Psoas muscle (tissue), 7 donors: ENCODE measurements at regions not wholly inside any gene's neighbourhood (a gene's known extent, or its start where the extent isn't known, plus 50 kb on each side); places are given as distances from the start of the nearest gene placed in this dataset.

Experiments used
- ATAC-seq, 4 donors: fragments of 200-7000 bp; cut with Tn5 transposase; one replicate each; pipeline ENCODE4 v1.9.1; 2020; ENCODE audit warnings: moderate library complexity in 3 of 4, mild to moderate bottlenecking in 2 of 4
- DNase-seq, 2 donors: peaks; one replicate each; pipeline ENCODE4 v3.0.0-alpha.2; 2020
- H3K27ac ChIP-seq: fragments of 200-600 bp; one replicate; pipeline ENCODE4 v1.8.0; 2022
- H3K27me3 ChIP-seq, 3 donors: fragments of 200-600 bp in 1 of 3; one replicate each; pipeline versions ENCODE4 v1.6.1 to v1.8.0; 2013 to 2022; ENCODE audit warnings: low read length in 2 of 3, mild to moderate bottlenecking in 2 of 3, moderate library complexity in 1 of 3; ENCODE audit not compliant: insufficient read depth in 3 of 3
- H3K36me3 ChIP-seq, 2 donors: fragments of 200-600 bp in 1 of 2; one replicate each; pipeline versions ENCODE4 v1.6.1 to v1.8.0; 2013 to 2022; ENCODE audit warnings: low read depth in 1 of 2, mild to moderate bottlenecking in 1 of 2, moderate library complexity in 1 of 2; ENCODE audit not compliant: insufficient read depth in 1 of 2
- H3K4me1 ChIP-seq: fragments of 200-600 bp; one replicate; pipeline ENCODE4 v1.8.0; 2022
- H3K4me3 ChIP-seq: fragments of 200-600 bp; one replicate; pipeline ENCODE4 v1.8.0; 2022; ENCODE audit warnings: mild to moderate bottlenecking
- H3K9me3 ChIP-seq: fragments of 200-600 bp; one replicate; pipeline ENCODE4 v1.8.0; 2022
- CTCF ChIP-seq: fragments of 200-600 bp; IDR thresholded peaks from one replicate; pipeline ENCODE4 v1.8.0; 2022; ENCODE audit warnings: antibody characterized with exemption
- WGBS, 3 donors: extraction: QIAGEN DNeasy Blood & Tissue Kit; methylation state at CpG; one replicate each; pipeline versions ENCODE4 v1.1.6 to v1.1.7; 2013; 5-methylcytosine and 5-hydroxymethylcytosine counted together
- intact Hi-C, 2 donors: fragments of 100-400 bp; cut with DNase I; formaldehyde crosslinking; loops; one replicate each; pipeline versions ENCODE4 v1.11.0 to v1.14.2; 2022
- donor health status: healthy with polysubstance abuse.
- donor health status: DM: no; HTN: no; CAD: no; lungs with moderate emphysema.
- donor health status: Bipolar disorder and iron deficiency.
- donor health status: healthy.
- donor health status: DM: yes; HTN: yes; CAD: no.
- donor health status: DM: no; HTN: no; CAD: no.
- donor health status: DM: yes; HTN: yes; CAD: no.

DNA sequence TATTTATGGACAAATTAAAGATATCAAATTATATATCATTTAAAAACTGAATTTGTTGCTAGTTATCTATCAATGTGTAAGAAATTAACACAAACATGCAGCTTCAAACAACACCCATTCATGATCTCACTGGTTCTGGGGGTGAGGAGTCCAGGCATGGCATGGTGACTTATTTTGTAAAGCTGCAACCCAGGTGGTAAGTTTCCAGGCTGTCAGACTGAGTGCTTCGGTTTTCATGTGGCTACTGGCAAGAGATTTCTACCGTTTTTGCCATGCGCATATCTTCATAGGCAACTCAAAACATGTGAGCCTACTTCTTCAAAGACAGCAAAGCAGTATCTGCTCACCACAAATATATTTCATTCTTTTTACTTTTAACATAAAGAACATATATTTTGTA, 364.3 kb upstream of the BCHE start:
- intact Hi-C loops: no loop called here
- WGBS, 3 donors: 48 to 59% (median 55%) methylated on average over 3 of the region's 3 CpGs

GRCh38 chr3:166199491-166199890, 362.3 kb upstream of the BCHE start:
- H3K4me1 ChIP-seq: no peaks in the 10 kb centered on the region
- no peak for DNase-seq
- H3K27me3 ChIP-seq: no peaks in the 10 kb centered on the region
- intact Hi-C loops: no loop called here
- no peak for TF ChIP-seq CTCF
- H3K27ac ChIP-seq: no peak overlapping the region
- no peaks in the 10 kb centered on the region for H3K36me3 ChIP-seq
- no peak for ATAC-seq
- H3K9me3 ChIP-seq: no peaks in the 10 kb centered on the region
- H3K4me3 ChIP-seq: no peak overlapping the region

More for the DNA sequence above, 364.3 kb upstream of the BCHE start:
- H3K36me3 ChIP-seq: no peaks in the 10 kb centered on the region
- H3K4me3 ChIP-seq: no peak overlapping the region
- DNase-seq: no peak
- TF ChIP-seq CTCF: no peak
- H3K27ac ChIP-seq: no peak overlapping the region
- H3K4me1 ChIP-seq: no peaks in the 10 kb centered on the region
- no peak for ATAC-seq
- H3K9me3 ChIP-seq: no peaks in the 10 kb centered on the region
- no peaks in the 10 kb centered on the region for H3K27me3 ChIP-seq

DNA sequence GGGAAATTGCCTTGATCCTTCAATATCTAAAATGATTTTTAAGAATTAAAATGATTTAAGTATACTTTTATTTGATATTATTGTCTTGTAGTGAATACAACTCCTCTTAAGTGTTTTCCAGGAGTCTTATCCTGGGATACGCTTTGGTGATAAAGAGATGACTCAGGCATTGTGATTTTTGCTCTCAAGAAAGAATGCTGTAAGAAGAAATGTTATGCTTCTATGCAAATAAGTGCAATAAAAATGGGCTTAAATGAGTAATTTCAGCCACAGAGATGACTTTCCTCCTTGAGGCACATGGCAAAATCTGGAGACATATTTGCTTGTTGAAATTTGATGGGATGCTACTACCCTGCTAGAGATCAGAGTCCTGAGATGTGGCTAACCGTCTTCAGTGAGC, 358.6 kb upstream of the BCHE start:
- DNase-seq (no peak), ATAC-seq (no peak)
- Histone ChIP-seq H3K9me3 (no peaks in the 10 kb centered on the region), H3K4me1 (no peaks in the 10 kb centered on the region), H3K36me3 (no peaks in the 10 kb centered on the region), H3K4me3 (no peak overlapping the region), H3K27me3 (no peaks in the 10 kb centered on the region), H3K27ac (no peak overlapping the region)
- 81 to 98% (median 89%) methylated on average over 2 of the region's 2 CpGs for WGBS, 3 donors
- no peak for TF ChIP-seq CTCF
- intact Hi-C loops: no loop called here

- Histone ChIP-seq H3K4me1 (no peaks in the 10 kb centered on the region), H3K27ac (no peak overlapping the region), H3K9me3 (no peaks in the 10 kb centered on the region), H3K4me3 (no peak overlapping the region), H3K27me3 (no peaks in the 10 kb centered on the region), H3K36me3 (no peaks in the 10 kb centered on the region)
- no peak for DNase-seq
- intact Hi-C loops: no loop called here
- no peak for TF ChIP-seq CTCF
- 82 to 94% (median 92%) methylated on average over 2 of the region's 2 CpGs for WGBS, 3 donors
- ATAC-seq: no peak
Observed at GRCh38 chr3:166191411-166191810, 354.2 kb upstream of the BCHE start.

GRCh38 chr3:166190360-166190759, 353.1 kb upstream of the BCHE start:
- 52 to 80% (median 63%) methylated on average over 1 of the region's 1 CpG for WGBS, 3 donors
- H3K36me3 ChIP-seq: no peaks in the 10 kb centered on the region
- no peaks in the 10 kb centered on the region for H3K4me1 ChIP-seq
- H3K27me3 ChIP-seq: no peaks in the 10 kb centered on the region
- DNase-seq (no peak), ATAC-seq (no peak)
- no peak overlapping the region for H3K4me3 ChIP-seq
- H3K9me3 ChIP-seq: no peaks in the 10 kb centered on the region
- TF ChIP-seq CTCF: no peak
- no peak overlapping the region for H3K27ac ChIP-seq
- intact Hi-C loops: no loop called here
